Epithelial cell of esophagus (primary cell): ENCODE measurements at regions not wholly inside any gene's neighbourhood (a gene's known extent, or its start where the extent isn't known, plus 50 kb on each side); places are given as distances from the start of the nearest gene placed in this dataset.

Experiments used
- DNase-seq: peaks from one replicate; pipeline ENCODE4 v3.0.0; 2010; ENCODE audit warnings: low read depth
- H3K4me3 ChIP-seq: 2 replicates; pipeline ENCODE4 v1.5.1; 2011; ENCODE audit warnings: mild to moderate bottlenecking, low read length, control low read depth
- CTCF ChIP-seq: IDR thresholded peaks from 2 replicates; pipeline ENCODE4 v1.5.1; 2011; ENCODE audit warnings: low read depth, mild to moderate bottlenecking, low read length, control low read depth, inconsistent platforms; ENCODE audit not compliant: insufficient read depth; ENCODE audit errors: missing control alignments

DNA sequence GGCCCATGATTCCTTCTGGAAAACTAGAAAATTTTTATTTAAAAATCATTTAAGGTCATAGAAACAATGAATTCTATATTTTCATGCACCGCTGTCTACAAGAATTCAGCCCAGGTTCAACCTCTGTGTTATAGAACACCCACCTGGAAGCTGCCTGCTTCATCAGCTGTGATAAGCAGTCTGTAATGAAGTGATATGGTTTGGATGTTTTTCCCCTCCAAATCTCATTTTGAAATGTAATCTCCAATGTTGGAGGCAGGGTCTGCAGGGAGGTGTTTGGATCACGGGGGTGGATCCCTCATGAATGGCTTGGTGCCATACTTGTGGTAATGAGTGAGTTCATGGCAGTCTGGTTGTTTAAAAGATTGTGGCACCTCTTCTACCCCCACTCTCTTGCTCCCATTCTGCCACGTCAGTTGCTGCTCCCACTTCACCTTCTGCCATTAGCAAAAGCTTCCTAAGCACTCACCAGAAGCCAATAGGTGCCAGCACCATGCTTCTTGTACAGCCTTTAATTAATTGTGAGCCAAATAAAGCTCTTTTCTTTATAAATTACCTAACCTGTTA, 55.6 kb downstream of the MRPL32 start:
- no peak for TF ChIP-seq CTCF
- DNase-seq: no peak
- no peak overlapping the region for H3K4me3 ChIP-seq

DNA sequence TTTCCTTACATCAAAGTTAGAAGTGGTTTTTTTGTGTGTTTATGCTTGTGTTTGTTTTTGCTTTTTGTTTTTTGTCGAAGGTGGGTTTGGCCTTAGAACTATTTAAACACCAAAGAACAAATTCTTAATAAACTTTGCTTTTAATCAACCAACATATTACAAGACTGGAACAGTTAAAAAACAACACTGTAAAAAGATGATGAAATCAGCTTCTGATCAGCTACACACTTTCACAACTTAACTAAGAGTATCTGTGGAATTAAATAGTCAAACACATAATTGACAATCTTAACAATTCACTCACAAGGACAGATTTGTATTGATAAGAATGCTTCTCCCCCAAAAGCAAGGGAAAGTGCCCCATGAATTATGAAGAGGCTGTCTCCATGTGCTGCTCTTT, 58.8 kb downstream of the MRPL32 start:
- no peak for DNase-seq
- TF ChIP-seq CTCF: no peak
- H3K4me3 ChIP-seq: no peak overlapping the region

- no peak overlapping the region for H3K4me3 ChIP-seq
- no peak for DNase-seq
- TF ChIP-seq CTCF: no peak
Observed at GRCh38 chr7:42991913-42992591, 59.9 kb downstream of the MRPL32 start.

DNA sequence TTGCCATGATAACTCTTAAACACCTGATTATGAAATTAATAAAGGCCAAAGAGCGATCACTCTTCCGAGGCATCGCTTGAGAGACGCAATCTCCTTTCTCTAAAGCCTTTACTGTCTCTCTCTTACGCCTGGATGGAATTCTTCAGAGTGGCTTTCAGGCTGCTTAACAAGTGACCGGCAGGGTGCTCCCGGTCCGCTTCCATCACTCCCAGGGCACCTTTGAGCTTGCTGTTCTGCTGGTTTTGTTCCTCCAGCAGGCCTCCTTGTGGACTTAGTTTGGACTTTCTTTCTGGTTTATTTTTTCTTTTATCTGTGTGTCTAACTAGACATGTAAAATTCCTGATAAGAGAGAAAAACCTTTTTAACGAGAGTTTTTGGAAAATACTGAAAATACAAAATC, 60.9 kb downstream of the MRPL32 start:
- DNase-seq: no peak
- no peak for TF ChIP-seq CTCF
- H3K4me3 ChIP-seq: no peak overlapping the region

DNA sequence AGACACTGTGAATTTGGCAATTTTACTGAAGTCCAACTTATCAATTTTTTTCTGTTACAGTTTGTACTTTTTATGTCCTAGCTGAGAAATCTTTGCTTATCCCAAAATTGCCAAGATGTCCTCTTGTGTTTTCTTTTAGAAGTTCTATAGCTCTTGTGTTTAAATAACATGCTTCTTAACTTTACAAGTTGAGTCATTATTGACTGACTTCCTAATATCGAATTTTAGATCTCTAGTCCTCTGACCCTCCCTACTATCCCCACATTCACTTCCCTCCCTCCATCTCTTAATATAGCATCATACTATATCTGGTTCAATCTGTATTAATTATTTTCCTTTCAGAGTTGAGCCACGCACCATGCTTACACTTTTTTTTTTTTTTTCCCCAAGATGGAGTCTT, 61.9 kb downstream of the MRPL32 start:
- no peak overlapping the region for H3K4me3 ChIP-seq
- DNase-seq: no peak
- no peak for TF ChIP-seq CTCF

- TF ChIP-seq CTCF: no peak
- no peak overlapping the region for H3K4me3 ChIP-seq
- no peak for DNase-seq
Observed at GRCh38 chr7:42997611-42998010, 65.4 kb downstream of the MRPL32 start.

- DNase-seq: no peak
- TF ChIP-seq CTCF: no peak
Observed at GRCh38 chr7:43004082-43004481, 71.9 kb downstream of the MRPL32 start.

More at GRCh38 chr7:43004082-43004481, 71.9 kb downstream of the MRPL32 start:
- no peak overlapping the region for H3K4me3 ChIP-seq
